IMR-90 (cell line): ENCODE measurements at regions not wholly inside any gene's neighbourhood (a gene's known extent, or its start where the extent isn't known, plus 50 kb on each side); places are given as distances from the start of the nearest gene placed in this dataset.

Source experiments
- ATAC-seq: fragments of 200-7000 bp; cut with Tn5 transposase; 2 replicates; pipeline ENCODE4 v1.9.1; 2020; ENCODE audit warnings: low read depth, mild to moderate bottlenecking, moderate library complexity
- BruUV-seq: library from RNA; stranded (reverse); fragments of 400-500 nt; replicated peaks from 2 replicates; lab custom pipeline; 2021; lab: Mats Ljungman, UMichigan
- CTCF ChIA-PET: fragments of 300-600 bp; formaldehyde crosslinking; extraction: SDS; loops from one replicate; lab custom pipeline; 2021; ENCODE audit warnings: antibody characterized with exemption; lab: Yijun Ruan, JAX
- POLR2A ChIA-PET: fragments of 300-600 bp; sonication (Branson Sonifier 250); formaldehyde crosslinking; loops from one replicate; lab custom pipeline; 2022; ENCODE audit warnings: antibody characterized with exemption; ENCODE audit not compliant: unreplicated experiment; lab: Charles Lee
- DNase-seq: peaks from one replicate; pipeline ENCODE4 v3.0.0; 2013
- H2AFZ ChIP-seq: replicated peaks from 2 replicates; pipeline ENCODE3; 2013; ENCODE audit warnings: low read length, mild to moderate bottlenecking; ENCODE audit not compliant: poor library complexity
- H2AK5ac ChIP-seq: 2 replicates; pipeline ENCODE4 v1.6.1; 2013; ENCODE audit warnings: low read depth, low read length, inconsistent platforms
- H2AK9ac ChIP-seq: replicated peaks from 2 replicates; pipeline ENCODE3; 2013; ENCODE audit warnings: mild to moderate bottlenecking, low read depth, low read length, moderate library complexity; ENCODE audit not compliant: poor library complexity
- H2BK120ac ChIP-seq: 2 replicates; pipeline ENCODE4 v1.6.1; 2013; ENCODE audit warnings: low read depth, low read length, inconsistent platforms
- H2BK15ac ChIP-seq: 3 replicates; pipeline ENCODE4 v1.6.1; 2013; ENCODE audit warnings: low read depth, low read length, inconsistent platforms
- H2BK20ac ChIP-seq: 2 replicates; pipeline ENCODE4 v1.6.1; 2013; ENCODE audit warnings: low read depth, mild to moderate bottlenecking, inconsistent platforms, low read length, moderate library complexity
- H2BK5ac ChIP-seq: 2 replicates; pipeline ENCODE4 v1.6.1; 2013; ENCODE audit warnings: mild to moderate bottlenecking, low read depth, low read length, inconsistent platforms; ENCODE audit not compliant: poor library complexity, severe bottlenecking
- H3K14ac ChIP-seq: replicated peaks from 2 replicates; pipeline ENCODE4 v1.6.1; 2013; ENCODE audit warnings: low read depth, low read length, inconsistent platforms
- H3K18ac ChIP-seq: 2 replicates; pipeline ENCODE4 v1.6.1; 2013; ENCODE audit warnings: low read depth, low read length, control low read depth
- H3K23ac ChIP-seq: 2 replicates; pipeline ENCODE4 v1.6.1; 2013; ENCODE audit warnings: low read depth, low read length, inconsistent platforms
- H3K27ac ChIP-seq: 2 replicates; pipeline ENCODE4 v1.5.1; 2013; ENCODE audit warnings: mild to moderate bottlenecking, control low read depth, low read length; ENCODE audit not compliant: insufficient read depth
- H3K27me3 ChIP-seq: 2 replicates; pipeline ENCODE4 v1.6.1; 2013; ENCODE audit warnings: low read length; ENCODE audit not compliant: control insufficient read depth, insufficient read depth
- H3K36me3 ChIP-seq: 2 replicates; pipeline ENCODE4 v1.6.1; 2013; ENCODE audit warnings: low read length, mixed read lengths; ENCODE audit not compliant: control insufficient read depth, insufficient read depth
- H3K4ac ChIP-seq: 2 replicates; pipeline ENCODE4 v1.6.1; 2013; ENCODE audit warnings: low read depth, low read length, inconsistent platforms
- H3K4me1 ChIP-seq: 2 replicates; pipeline ENCODE4 v1.6.1; 2013; ENCODE audit warnings: low read length, mixed read lengths; ENCODE audit not compliant: control insufficient read depth, insufficient read depth
- H3K4me2 ChIP-seq: 2 replicates; pipeline ENCODE4 v1.6.1; 2013; ENCODE audit warnings: low read depth, mild to moderate bottlenecking, control low read depth, low read length, moderate library complexity
- H3K4me3 ChIP-seq: 2 replicates; pipeline ENCODE4 v1.5.1; 2013; ENCODE audit warnings: low read depth, mild to moderate bottlenecking, control low read depth, low read length, moderate library complexity; ENCODE audit not compliant: insufficient read depth
- H3K56ac ChIP-seq: 2 replicates; pipeline ENCODE4 v1.6.1; 2013; ENCODE audit warnings: low read length, inconsistent platforms; ENCODE audit not compliant: insufficient read depth; ENCODE audit errors: extremely low read depth
- H3K79me1 ChIP-seq, 2 experiments: 2 replicates each; pipeline ENCODE4 v1.6.1; 2013; ENCODE audit warnings: low read length in 2 of 2, inconsistent platforms in 1 of 2, low read depth in 1 of 2
- H3K9ac ChIP-seq: 2 replicates; pipeline ENCODE4 v1.6.1; 2013; ENCODE audit warnings: low read depth, low read length, control low read depth
- H3K9me1 ChIP-seq: 2 replicates; pipeline ENCODE4 v1.6.1; 2013; ENCODE audit warnings: low read length, inconsistent platforms; ENCODE audit not compliant: insufficient read depth
- H3K9me3 ChIP-seq: 2 replicates; pipeline ENCODE4 v1.6.1; 2013; ENCODE audit warnings: low read length; ENCODE audit not compliant: control insufficient read depth, insufficient read depth
- H4K20me1 ChIP-seq: 2 replicates; pipeline ENCODE4 v1.6.1; 2013; ENCODE audit warnings: low read length, inconsistent platforms; ENCODE audit not compliant: insufficient read depth
- H4K5ac ChIP-seq: 2 replicates; pipeline ENCODE4 v1.6.1; 2013; ENCODE audit warnings: mild to moderate bottlenecking, low read depth, low read length, control low read depth
- H4K8ac ChIP-seq, 2 experiments: 2 replicates each; pipeline ENCODE4 v1.6.1; 2013; ENCODE audit warnings: low read depth in 2 of 2, low read length in 2 of 2, control low read depth in 1 of 2, inconsistent platforms in 1 of 2
- H4K91ac ChIP-seq: 2 replicates; pipeline ENCODE4 v1.6.1; 2013; ENCODE audit warnings: low read depth, low read length, inconsistent platforms; ENCODE audit not compliant: insufficient read depth
- BHLHE40 ChIP-seq: fragments of 150-350 bp; IDR thresholded peaks from 2 replicates; pipeline ENCODE4 v1.6.1; 2016; ENCODE audit warnings: mild to moderate bottlenecking, low read depth, low read length
- CEBPB ChIP-seq: IDR thresholded peaks from 2 replicates; pipeline ENCODE4 v1.6.1; 2012; ENCODE audit warnings: low read depth, low read length, improper control_type of control experiment
- CHD1 ChIP-seq: IDR thresholded peaks from 2 replicates; pipeline ENCODE4 v1.6.1; 2012; ENCODE audit warnings: low read depth, low read length, improper control_type of control experiment
- FOS ChIP-seq: fragments of 150-350 bp; IDR thresholded peaks from 2 replicates; pipeline ENCODE4 v1.6.1; 2016; ENCODE audit warnings: low read depth, low read length
- MAFK ChIP-seq: IDR thresholded peaks from 2 replicates; pipeline ENCODE4 v1.6.1; 2012; ENCODE audit warnings: low read depth, low read length, improper control_type of control experiment
- MAZ ChIP-seq: IDR thresholded peaks from 2 replicates; pipeline ENCODE4 v1.6.1; 2012; ENCODE audit warnings: low read depth, mild to moderate bottlenecking, low read length, improper control_type of control experiment, moderate library complexity, borderline replicate concordance
- MXI1 ChIP-seq: IDR thresholded peaks from 2 replicates; pipeline ENCODE4 v1.6.1; 2012; ENCODE audit warnings: low read depth, mild to moderate bottlenecking, low read length, moderate library complexity, borderline replicate concordance
- NFE2L2 ChIP-seq: fragments of 150-350 bp; IDR thresholded peaks from 2 replicates; pipeline ENCODE4 v1.6.1; 2016; ENCODE audit warnings: low read depth, mild to moderate bottlenecking, low read length
- POLR2A ChIP-seq: IDR thresholded peaks from 2 replicates; pipeline ENCODE4 v1.6.1; 2012; ENCODE audit warnings: mild to moderate bottlenecking, low read depth, low read length
- RAD21 ChIP-seq: IDR thresholded peaks from 2 replicates; pipeline ENCODE4 v1.6.1; 2012; ENCODE audit warnings: low read length, improper control_type of control experiment
- RCOR1 ChIP-seq: IDR thresholded peaks from 2 replicates; pipeline ENCODE4 v1.6.1; 2012; ENCODE audit warnings: mild to moderate bottlenecking, low read length, improper control_type of control experiment; ENCODE audit not compliant: insufficient replicate concordance
- RFX5 ChIP-seq: IDR thresholded peaks from 2 replicates; pipeline ENCODE4 v1.8.0; 2012; ENCODE audit warnings: low read depth, mild to moderate bottlenecking, low read length, moderate library complexity
- SMC3 ChIP-seq: fragments of 150-350 bp; IDR thresholded peaks from 2 replicates; pipeline ENCODE4 v1.6.1; 2016; ENCODE audit warnings: low read depth, mild to moderate bottlenecking, antibody characterized with exemption, low read length, moderate library complexity
- WGBS, 2 experiments: methylation state at CpG; one replicate each; pipeline versions ENCODE4 v1.1.5 to v1.1.7; 2013; ENCODE audit warnings: missing lambda C conversion rate in 2 of 2; ENCODE audit not compliant: insufficient read length in 1 of 2; ENCODE audit errors: extremely low coverage in 2 of 2; 5-methylcytosine and 5-hydroxymethylcytosine counted together
- dilution Hi-C: fragments of 300-500 bp; cut with HindIII; formaldehyde crosslinking; loops from one replicate; pipeline ENCODE4 v1.14.3; 2018; ENCODE audit warnings: low sequenced_read_pairs; ENCODE audit not compliant: unreplicated experiment
- in situ Hi-C: fragments of 300-500 bp; cut with MboI; formaldehyde crosslinking; loops from 3 replicates; pipeline ENCODE4 v1.14.3; 2019; ENCODE audit warnings: low sequenced_read_pairs, inconsistent platforms, mixed read lengths
- intact Hi-C: fragments of 100-400 bp; cut with micrococcal nuclease; formaldehyde crosslinking; loops from 2 replicates; pipeline ENCODE4 v1.10.0; 2022
- TF ChIP-seq, protein P1 (sequence below): fragments of 150-350 bp; IDR thresholded peaks from 2 replicates; pipeline ENCODE4 v1.6.1; 2017; ENCODE audit warnings: mild to moderate bottlenecking, antibody characterized with exemption, low read length, low read depth
- TF ChIP-seq, protein P2 (sequence below): fragments of 150-350 bp; IDR thresholded peaks from 2 replicates; pipeline ENCODE4 v1.6.1; 2016; ENCODE audit warnings: low read depth, mild to moderate bottlenecking, low read length, moderate library complexity, borderline replicate concordance
- TF ChIP-seq, protein P3 (sequence below): conservative IDR thresholded peaks from 2 replicates; pipeline ENCODE4 v1.5.1; 2012; ENCODE audit warnings: mild to moderate bottlenecking, low read depth, low read length, improper control_type of control experiment

DNA sequence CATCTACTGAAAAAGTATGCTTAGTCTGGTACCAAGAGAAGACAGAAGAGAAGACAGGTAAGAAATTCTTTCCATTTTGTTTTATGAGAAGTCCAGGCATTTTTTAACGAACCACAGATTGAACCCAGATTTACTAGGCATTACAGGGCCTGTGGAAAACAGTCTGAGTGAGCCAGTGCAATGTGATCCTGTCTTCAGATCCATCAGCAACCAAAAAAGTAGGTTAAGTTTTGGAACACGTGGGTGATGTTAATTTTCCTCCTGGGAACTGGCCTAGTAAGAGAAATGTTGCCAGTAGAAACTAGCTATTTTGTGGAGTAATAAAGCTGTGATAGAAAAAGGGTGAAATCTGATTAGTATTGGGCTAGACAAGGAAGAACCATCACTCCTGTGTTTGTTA, 440.9 kb upstream of the SEL1L start:
- ChIA-PET CTCF (no interaction called here), POLR2A (no interaction called here)
- in situ Hi-C loops, result no loop called here

More for the DNA sequence above, 440.9 kb upstream of the SEL1L start:
- Histone ChIP-seq H2BK5ac (no peak overlapping the region), H3K36me3 (no peaks in the 10 kb centered on the region), H3K79me1 (no peaks in the 10 kb centered on the region), H3K27me3 (no peaks in the 10 kb centered on the region), H3K4me2 (no peak overlapping the region), H2BK120ac (no peak overlapping the region), H3K4me3 (no peak overlapping the region), H3K9ac (no peak overlapping the region), H4K5ac (no peak overlapping the region), H2BK15ac (no peak overlapping the region), H4K91ac (no peak overlapping the region), H3K56ac (no peak overlapping the region), H3K23ac (no peak overlapping the region), H3K14ac (no peak overlapping the region), H3K4ac (no peak overlapping the region), H4K8ac (no peak overlapping the region), H3K4me1 (no peaks in the 10 kb centered on the region), H3K9me3 (peaks cover 11% of the 10 kb centered on the region), H2AK9ac (no peak overlapping the region), H2BK20ac (no peak overlapping the region), H2AK5ac (no peak overlapping the region), H3K9me1 (no peaks in the 10 kb centered on the region), H2AFZ (no peak overlapping the region), H4K20me1 (no peaks in the 10 kb centered on the region), H3K18ac (no peak overlapping the region), H3K27ac (no peak overlapping the region)
- DNase-seq, result no peak
- no peak for TF ChIP-seq RFX5
- TF ChIP-seq MAFK, result no peak
- TF ChIP-seq BHLHE40, result no peak
- no peak for TF ChIP-seq SMC3
- no peak for TF ChIP-seq NFE2L2
- TF ChIP-seq CHD1, result no peak
- TF ChIP-seq RAD21, result no peak
- TF ChIP-seq, protein P1, sequence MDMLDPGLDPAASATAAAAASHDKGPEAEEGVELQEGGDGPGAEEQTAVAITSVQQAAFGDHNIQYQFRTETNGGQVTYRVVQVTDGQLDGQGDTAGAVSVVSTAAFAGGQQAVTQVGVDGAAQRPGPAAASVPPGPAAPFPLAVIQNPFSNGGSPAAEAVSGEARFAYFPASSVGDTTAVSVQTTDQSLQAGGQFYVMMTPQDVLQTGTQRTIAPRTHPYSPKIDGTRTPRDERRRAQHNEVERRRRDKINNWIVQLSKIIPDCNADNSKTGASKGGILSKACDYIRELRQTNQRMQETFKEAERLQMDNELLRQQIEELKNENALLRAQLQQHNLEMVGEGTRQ, result no peak
- TF ChIP-seq RCOR1, result no peak
- TF ChIP-seq, protein P2, sequence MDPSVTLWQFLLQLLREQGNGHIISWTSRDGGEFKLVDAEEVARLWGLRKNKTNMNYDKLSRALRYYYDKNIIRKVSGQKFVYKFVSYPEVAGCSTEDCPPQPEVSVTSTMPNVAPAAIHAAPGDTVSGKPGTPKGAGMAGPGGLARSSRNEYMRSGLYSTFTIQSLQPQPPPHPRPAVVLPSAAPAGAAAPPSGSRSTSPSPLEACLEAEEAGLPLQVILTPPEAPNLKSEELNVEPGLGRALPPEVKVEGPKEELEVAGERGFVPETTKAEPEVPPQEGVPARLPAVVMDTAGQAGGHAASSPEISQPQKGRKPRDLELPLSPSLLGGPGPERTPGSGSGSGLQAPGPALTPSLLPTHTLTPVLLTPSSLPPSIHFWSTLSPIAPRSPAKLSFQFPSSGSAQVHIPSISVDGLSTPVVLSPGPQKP, result no peak
- TF ChIP-seq POLR2A, result no peak
- no peak for TF ChIP-seq MXI1
- no peak for TF ChIP-seq MAZ
- TF ChIP-seq CEBPB, result no peak
- TF ChIP-seq FOS, result no peak
- TF ChIP-seq, protein P3, sequence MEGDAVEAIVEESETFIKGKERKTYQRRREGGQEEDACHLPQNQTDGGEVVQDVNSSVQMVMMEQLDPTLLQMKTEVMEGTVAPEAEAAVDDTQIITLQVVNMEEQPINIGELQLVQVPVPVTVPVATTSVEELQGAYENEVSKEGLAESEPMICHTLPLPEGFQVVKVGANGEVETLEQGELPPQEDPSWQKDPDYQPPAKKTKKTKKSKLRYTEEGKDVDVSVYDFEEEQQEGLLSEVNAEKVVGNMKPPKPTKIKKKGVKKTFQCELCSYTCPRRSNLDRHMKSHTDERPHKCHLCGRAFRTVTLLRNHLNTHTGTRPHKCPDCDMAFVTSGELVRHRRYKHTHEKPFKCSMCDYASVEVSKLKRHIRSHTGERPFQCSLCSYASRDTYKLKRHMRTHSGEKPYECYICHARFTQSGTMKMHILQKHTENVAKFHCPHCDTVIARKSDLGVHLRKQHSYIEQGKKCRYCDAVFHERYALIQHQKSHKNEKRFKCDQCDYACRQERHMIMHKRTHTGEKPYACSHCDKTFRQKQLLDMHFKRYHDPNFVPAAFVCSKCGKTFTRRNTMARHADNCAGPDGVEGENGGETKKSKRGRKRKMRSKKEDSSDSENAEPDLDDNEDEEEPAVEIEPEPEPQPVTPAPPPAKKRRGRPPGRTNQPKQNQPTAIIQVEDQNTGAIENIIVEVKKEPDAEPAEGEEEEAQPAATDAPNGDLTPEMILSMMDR, result no peak
- no peak for ATAC-seq
- WGBS, 2 experiments, result no CpG with 5 or more reads among the region's 2 CpGs
- dilution Hi-C loops, result no loop called here
- BruUV-seq, result no TSS peak
- intact Hi-C loops, result no loop called here
